Fibroblast of mammary gland (primary cell): ENCODE measurements at regions not wholly inside any gene's neighbourhood (a gene's known extent, or its start where the extent isn't known, plus 50 kb on each side); places are given as distances from the start of the nearest gene placed in this dataset.

Experiments used
- DNase-seq: peaks from one replicate; pipeline ENCODE4 v3.0.0-alpha.2; 2010; ENCODE audit warnings: low read depth
- H3K4me3 ChIP-seq: 2 replicates; pipeline ENCODE4 v1.5.1; 2011; ENCODE audit warnings: low read depth, mild to moderate bottlenecking, low read length, moderate library complexity; ENCODE audit not compliant: control insufficient read depth
- CTCF ChIP-seq: conservative IDR thresholded peaks from 2 replicates; pipeline ENCODE4 v1.5.1; 2011; ENCODE audit warnings: low read depth, low read length, inconsistent platforms; ENCODE audit not compliant: control insufficient read depth, insufficient read depth

DNA sequence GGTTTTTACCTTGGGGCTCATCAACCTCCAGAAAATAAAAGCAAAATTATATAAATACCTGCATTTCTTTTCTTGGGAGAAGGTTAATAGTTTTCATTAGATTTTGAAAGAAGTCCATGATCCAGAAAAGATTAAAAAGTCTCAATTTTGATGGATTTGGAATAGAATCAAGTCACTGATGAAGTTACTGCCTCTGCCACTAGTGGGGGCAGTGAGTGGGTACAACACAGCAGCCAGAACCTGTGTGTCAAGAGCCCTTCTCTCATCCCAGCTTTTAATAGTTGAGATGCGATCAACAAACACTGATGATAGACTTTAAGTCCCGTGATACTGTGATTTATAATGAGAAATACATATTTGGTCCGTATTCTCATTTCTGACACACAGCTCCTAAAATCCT is 686.7 kb downstream of the DIAPH3 start:
- DNase-seq, result no peak
- peak; percentile 24 for TF ChIP-seq CTCF
- no peak overlapping the region for H3K4me3 ChIP-seq

- no peak for TF ChIP-seq CTCF
- H3K4me3 ChIP-seq, result no peak overlapping the region
- no peak for DNase-seq
These were observed 684.8 kb downstream of the DIAPH3 start for GRCh38 chr13:59478908-59479307.

DNA sequence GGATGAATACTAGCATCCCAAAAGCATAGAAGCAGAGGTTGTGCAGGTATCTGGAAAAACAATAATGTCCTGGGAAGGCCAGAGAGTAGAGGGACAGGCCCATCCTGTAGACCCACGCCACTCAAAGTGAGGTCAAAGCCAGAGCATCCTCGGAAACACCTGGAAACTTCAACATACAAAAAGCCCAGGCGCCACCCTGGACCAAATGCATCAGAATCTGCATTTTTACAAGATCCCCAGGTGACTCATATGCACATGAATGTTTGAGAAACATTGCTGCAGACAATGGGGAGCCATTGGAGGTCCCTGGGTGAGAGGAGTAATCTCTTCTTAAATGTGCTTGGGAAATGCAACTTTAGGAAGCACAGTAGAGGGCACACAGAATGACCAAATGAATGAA is 684.1 kb downstream of the DIAPH3 start:
- DNase-seq, result no peak
- no peak overlapping the region for H3K4me3 ChIP-seq
- no peak for TF ChIP-seq CTCF

DNA sequence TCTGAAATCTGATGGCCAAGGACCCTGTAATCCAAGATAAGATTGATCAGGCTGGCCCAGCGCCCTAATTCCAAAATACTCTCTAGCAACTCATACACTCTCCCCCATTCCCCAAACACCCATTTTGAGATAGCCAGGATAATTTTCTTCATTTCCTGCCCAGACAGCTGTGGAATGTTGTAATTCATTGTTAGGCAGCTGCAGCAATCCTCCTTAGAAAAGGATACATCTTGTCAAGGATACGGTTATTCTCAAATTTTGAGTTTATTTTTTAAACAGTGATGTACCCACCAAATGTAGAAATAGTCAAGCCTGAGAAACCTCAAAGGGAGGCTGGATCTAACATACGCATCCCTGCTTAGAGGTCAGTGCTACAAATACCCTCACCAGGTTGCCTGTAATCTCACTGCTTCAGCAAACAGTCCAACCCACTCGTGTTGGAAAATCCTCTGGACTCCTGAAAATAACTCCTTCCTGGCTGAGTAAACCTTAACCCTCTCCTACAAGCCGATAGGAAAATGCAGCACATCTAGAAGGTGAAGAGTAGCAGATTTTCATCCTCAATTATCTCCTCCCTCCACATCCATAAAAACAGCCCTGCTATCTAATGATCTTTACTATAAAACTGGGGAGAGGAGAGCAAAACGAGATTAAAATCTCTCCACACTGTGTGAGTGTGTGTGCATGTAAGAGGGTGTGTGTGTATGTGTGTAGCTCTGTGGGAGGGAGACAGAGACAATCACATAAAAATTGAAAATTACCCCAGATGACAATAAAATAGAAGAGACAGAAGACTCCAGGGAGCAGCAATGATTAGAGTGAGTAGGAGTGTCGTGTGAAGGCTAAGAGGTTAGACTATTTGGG is 683.1 kb downstream of the DIAPH3 start:
- TF ChIP-seq CTCF, result no peak
- no peak for DNase-seq
- no peak overlapping the region for H3K4me3 ChIP-seq

DNA sequence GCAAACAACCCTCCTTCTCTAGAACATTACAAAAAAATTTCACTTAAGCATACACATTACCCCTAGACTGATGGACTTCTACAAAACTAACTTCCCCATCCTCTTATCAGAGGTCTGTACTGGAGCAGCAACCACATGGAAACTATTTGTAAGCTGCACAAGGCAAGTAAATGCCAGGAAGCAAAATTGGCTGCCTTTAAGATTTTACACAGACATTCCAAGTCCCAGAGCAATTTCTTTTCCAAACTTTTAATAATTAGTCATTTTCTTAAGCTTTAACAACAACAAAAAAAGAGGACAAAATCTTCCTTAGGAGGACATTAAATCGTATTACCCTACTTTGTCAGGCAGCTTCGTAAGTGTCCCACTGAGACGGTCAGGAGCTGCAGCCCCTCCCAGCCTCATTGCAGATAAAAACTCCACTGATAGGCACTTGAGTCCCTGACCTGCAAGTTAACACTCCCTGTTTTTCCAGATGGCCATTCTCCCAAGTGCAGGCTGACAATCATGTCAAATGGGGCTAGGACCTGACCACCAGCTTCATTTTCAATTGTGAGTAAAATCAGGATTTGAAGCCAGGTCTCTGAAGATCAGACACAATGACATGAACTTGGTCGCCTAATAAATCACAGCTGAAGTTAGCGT is 680.1 kb downstream of the DIAPH3 start:
- H3K4me3 ChIP-seq, result no peak overlapping the region
- no peak for DNase-seq
- no peak for TF ChIP-seq CTCF

DNA sequence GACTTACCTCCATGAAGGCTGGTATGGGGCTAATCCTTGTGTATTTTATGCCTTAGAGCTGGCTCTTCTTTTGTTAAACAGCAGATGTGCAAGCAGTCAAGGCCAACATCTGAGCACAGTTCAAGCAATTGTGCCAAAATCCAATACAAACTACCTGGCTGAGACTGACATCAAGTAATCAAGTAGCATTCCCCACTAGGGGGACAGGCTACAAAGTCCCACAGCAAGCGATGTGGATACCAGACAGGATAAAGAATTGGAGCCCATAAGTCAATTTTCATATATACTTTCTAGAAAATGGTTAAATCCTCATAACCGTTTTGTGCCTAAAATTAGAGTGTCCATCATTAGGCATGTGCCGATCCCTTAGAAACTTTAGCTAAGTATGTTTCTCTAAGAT is 675.8 kb downstream of the DIAPH3 start:
- no peak for DNase-seq

More for the DNA sequence above, 675.8 kb downstream of the DIAPH3 start:
- TF ChIP-seq CTCF, result no peak
- H3K4me3 ChIP-seq, result no peak overlapping the region
